Natural killer cell (primary cell): ENCODE measurements at regions not wholly inside any gene's neighbourhood (a gene's known extent, or its start where the extent isn't known, plus 50 kb on each side); places are given as distances from the start of the nearest gene placed in this dataset.

Experiments used
- ATAC-seq, 3 donors: fragments of 150-1000 bp in 2 of 3; fragments of 200-7000 bp in 1 of 3; cut with Tn5 transposase; 1 replicate in 1 of 3; 2 replicates in 2 of 3; pipeline ENCODE4 v1.10.0; 2021; ENCODE audit warnings: mild to moderate bottlenecking in 2 of 3, moderate library complexity in 2 of 3
- DNase-seq, 2 donors: peaks; one replicate each; pipeline versions ENCODE4 v3.0.0 to v3.0.0-alpha.2; 2013 to 2021; ENCODE audit warnings: mixed read lengths in 1 of 2
- H3K27ac ChIP-seq: one replicate; pipeline ENCODE4 v1.5.1; 2013; ENCODE audit warnings: mild to moderate bottlenecking, low read length
- H3K27me3 ChIP-seq: one replicate; pipeline ENCODE4 v1.6.1; 2013; ENCODE audit warnings: low read length; ENCODE audit not compliant: control insufficient read depth, insufficient read depth
- H3K36me3 ChIP-seq: one replicate; pipeline ENCODE4 v1.6.1; 2013; ENCODE audit warnings: low read length; ENCODE audit not compliant: control insufficient read depth, insufficient read depth
- H3K4me1 ChIP-seq: one replicate; pipeline ENCODE4 v1.6.1; 2013; ENCODE audit warnings: low read length; ENCODE audit not compliant: control insufficient read depth, insufficient read depth
- H3K4me3 ChIP-seq: one replicate; pipeline ENCODE4 v1.5.1; 2013; ENCODE audit warnings: low read length
- H3K9me3 ChIP-seq: one replicate; pipeline ENCODE4 v1.6.1; 2013; ENCODE audit warnings: low read length; ENCODE audit not compliant: control insufficient read depth, insufficient read depth
- H3K27ac Mint-ChIP-seq, 2 donors: one replicate each; pipeline ENCODE4 v1.8.0; 2022; ENCODE audit warnings: mild to moderate bottlenecking in 2 of 2, mixed read lengths in 2 of 2, moderate library complexity in 1 of 2
- H3K27me3 Mint-ChIP-seq, 2 donors: one replicate each; pipeline ENCODE4 v1.8.0; 2022; ENCODE audit warnings: low read depth in 2 of 2, mixed read lengths in 2 of 2
- H3K36me3 Mint-ChIP-seq: one replicate; pipeline ENCODE4 v1.8.0; 2022; ENCODE audit warnings: mixed read lengths
- H3K4me1 Mint-ChIP-seq, 2 donors: one replicate each; pipeline ENCODE4 v1.8.0; 2022; ENCODE audit warnings: mixed read lengths in 2 of 2
- H3K4me3 Mint-ChIP-seq: one replicate; pipeline ENCODE4 v1.8.0; 2022; ENCODE audit warnings: mild to moderate bottlenecking, moderate library complexity, mixed read lengths
- H3K9me3 Mint-ChIP-seq, 2 donors: one replicate each; pipeline ENCODE4 v1.8.0; 2022; ENCODE audit warnings: mixed read lengths in 2 of 2
- CTCF ChIP-seq: fragments of 200-600 bp; IDR thresholded peaks from one replicate; pipeline ENCODE4 v1.8.0; 2022; ENCODE audit warnings: antibody characterized with exemption
- WGBS: methylation state at CpG from one replicate; pipeline ENCODE4 v1.1.7; 2013; ENCODE audit warnings: missing lambda C conversion rate; ENCODE audit not compliant: insufficient coverage; 5-methylcytosine and 5-hydroxymethylcytosine counted together
- intact Hi-C: fragments of 100-400 bp; cut with micrococcal nuclease; formaldehyde crosslinking; loops from one replicate; pipeline ENCODE4 v1.14.2; 2022

- Histone ChIP-seq H3K27ac (no peak overlapping the region), H3K27me3 (no peaks in the 10 kb centered on the region), H3K36me3 (no peaks in the 10 kb centered on the region), H3K4me1 (peaks cover 10% of the 10 kb centered on the region), H3K9me3 (no peaks in the 10 kb centered on the region), H3K4me3 (no peak overlapping the region)
- no peak overlapping the region for H3K4me3 Mint-ChIP-seq
- DNase-seq, result no peak
- H3K9me3 Mint-ChIP-seq, result no peaks in the 10 kb centered on the region
- intact Hi-C loops, result no loop called here
- peaks cover 22 to 27% of the 10 kb centered on the region in 2 donors for H3K4me1 Mint-ChIP-seq
- TF ChIP-seq CTCF, result no peak
- H3K36me3 Mint-ChIP-seq, result no peaks in the 10 kb centered on the region
- H3K27me3 Mint-ChIP-seq, result peaks cover 0 to 2% of the 10 kb centered on the region in 2 donors
- peak overlapping the region in 1 of 2 donors; percentile 3 for H3K27ac Mint-ChIP-seq
- ATAC-seq, result no peak
- WGBS, result 66% methylated on average over 2 of the region's 2 CpGs
Observed at GRCh38 chr13:99816321-99816720, 155.2 kb downstream of the ZIC5 start.

- Mint-ChIP-seq H3K4me3 (no peak overlapping the region), H3K27ac (no peak overlapping the region), H3K27me3 (peaks cover 0 to 3% of the 10 kb centered on the region in 2 donors), H3K4me1 (peaks cover 17 to 22% of the 10 kb centered on the region in 2 donors), H3K36me3 (no peaks in the 10 kb centered on the region), H3K9me3 (no peaks in the 10 kb centered on the region)
- Histone ChIP-seq H3K27ac (no peak overlapping the region), H3K4me1 (peaks cover 10% of the 10 kb centered on the region), H3K4me3 (no peak overlapping the region), H3K36me3 (no peaks in the 10 kb centered on the region), H3K27me3 (no peaks in the 10 kb centered on the region), H3K9me3 (no peaks in the 10 kb centered on the region)
- no peak for TF ChIP-seq CTCF
- intact Hi-C loops, result no loop called here
- WGBS, result 93% methylated on average over 5 of the region's 8 CpGs
- no peak for DNase-seq
- ATAC-seq, result no peak
Observed at GRCh38 chr13:99813336-99814095, 158.1 kb downstream of the ZIC5 start.

- intact Hi-C loops, result no loop called here
- no peaks in the 10 kb centered on the region for H3K36me3 Mint-ChIP-seq
- 89% methylated on average over 3 of the region's 5 CpGs for WGBS
- H3K4me3 Mint-ChIP-seq, result no peak overlapping the region
- Histone ChIP-seq H3K4me3 (no peak overlapping the region), H3K36me3 (no peaks in the 10 kb centered on the region), H3K27ac (no peak overlapping the region), H3K27me3 (no peaks in the 10 kb centered on the region), H3K9me3 (no peaks in the 10 kb centered on the region), H3K4me1 (peaks cover 6% of the 10 kb centered on the region)
- DNase-seq (no peak), ATAC-seq (no peak)
- TF ChIP-seq CTCF, result no peak
- no peaks in the 10 kb centered on the region for H3K9me3 Mint-ChIP-seq
- no peak overlapping the region for H3K27ac Mint-ChIP-seq
- peaks cover 8 to 13% of the 10 kb centered on the region in 2 donors for H3K4me1 Mint-ChIP-seq
- H3K27me3 Mint-ChIP-seq, result peaks cover 0 to 3% of the 10 kb centered on the region in 2 donors
Observed at GRCh38 chr13:99812625-99813024, 158.9 kb downstream of the ZIC5 start.
